HCT116 (cell line): ENCODE measurements at regions not wholly inside any gene's neighbourhood (a gene's known extent, or its start where the extent isn't known, plus 50 kb on each side); places are given as distances from the start of the nearest gene placed in this dataset.

ENCODE experiments used
- EZH2 ChIP-seq: fragments of 200-600 bp; sonication (generic); IDR thresholded peaks from 2 replicates; pipeline ENCODE4 v1.6.1; 2017; ENCODE audit warnings: antibody characterized with exemption, mixed run types
- EZH2phosphoT487 ChIP-seq: fragments of 200-600 bp; IDR thresholded peaks from 2 replicates; pipeline ENCODE4 v1.6.1; 2018; ENCODE audit warnings: antibody characterized with exemption, borderline replicate concordance
- JUND ChIP-seq: IDR thresholded peaks from 2 replicates; pipeline ENCODE4 v1.6.1; 2012
- POLR2A ChIP-seq: IDR thresholded peaks from 2 replicates; pipeline ENCODE4 v1.7.0; 2011; ENCODE audit warnings: borderline replicate concordance; ENCODE audit not compliant: insufficient read depth, insufficient read length; ENCODE audit errors: extremely low read depth
- POLR2AphosphoS5 ChIP-seq: IDR thresholded peaks from 2 replicates; pipeline ENCODE4 v1.6.1; 2011; ENCODE audit warnings: mild to moderate bottlenecking, low read depth, low read length, moderate library complexity
- RAD21 ChIP-seq: IDR thresholded peaks from 2 replicates; pipeline ENCODE4 v1.6.1; 2012; ENCODE audit warnings: low read depth, mild to moderate bottlenecking
- SIN3A ChIP-seq: IDR thresholded peaks from 2 replicates; pipeline ENCODE4 v1.6.1; 2012; ENCODE audit warnings: low read depth
- ZNF274 ChIP-seq: fragments of 200-500 bp; sonication (Bioruptor generic); IDR thresholded peaks from 2 replicates; pipeline ENCODE4 v1.6.1; 2014; ENCODE audit warnings: mild to moderate bottlenecking, low read depth, low read length, inconsistent platforms
- TF ChIP-seq, protein P1 (sequence below): IDR thresholded peaks from 2 replicates; pipeline ENCODE4 v1.6.1; 2012; ENCODE audit warnings: low read depth
- TF ChIP-seq, protein P2 (sequence below), 3 experiments: fragments of 200-600 bp in 1 of 3; sonication (generic) in 1 of 3; IDR thresholded peaks in 2 of 3; conservative IDR thresholded peaks in 1 of 3; 2 replicates each; pipeline ENCODE4 v1.5.1; 2012 to 2017; ENCODE audit warnings: low read depth in 2 of 3, low read length in 2 of 3, antibody characterized with exemption in 1 of 3, borderline replicate concordance in 1 of 3, control low read depth in 1 of 3, mild to moderate bottlenecking in 1 of 3, mixed read lengths in 1 of 3, mixed run types in 1 of 3, moderate library complexity in 1 of 3; ENCODE audit not compliant: insufficient read depth in 1 of 3
- TF ChIP-seq, protein P3 (sequence below): IDR thresholded peaks from 2 replicates; pipeline ENCODE4 v1.6.1; 2011; ENCODE audit warnings: mild to moderate bottlenecking, low read length, moderate library complexity; ENCODE audit not compliant: insufficient replicate concordance; ENCODE audit errors: extremely low read depth
- TF ChIP-seq, protein P4 (sequence below): IDR thresholded peaks from 2 replicates; pipeline ENCODE4 v1.6.1; 2012

DNA sequence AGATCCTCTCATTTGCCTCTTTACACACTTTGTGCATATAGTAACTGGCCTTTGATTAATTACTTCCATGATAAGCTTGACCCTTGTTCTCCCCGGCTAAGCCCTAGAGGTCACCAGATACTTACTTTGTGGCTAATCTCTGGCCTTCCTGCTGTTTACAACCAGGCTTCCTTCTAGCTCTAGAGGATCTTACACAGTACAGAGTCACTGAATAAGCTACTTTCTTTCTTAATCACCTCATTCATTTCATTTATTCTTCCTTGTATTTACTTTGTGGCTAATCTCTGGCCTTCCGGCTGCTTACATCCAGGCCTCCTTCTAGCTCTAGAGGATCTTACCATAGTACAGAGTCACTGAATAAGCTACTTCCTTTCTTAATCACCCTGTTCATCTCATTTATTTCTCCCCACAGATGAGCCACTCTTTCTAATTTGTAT lies 144.3 kb upstream of the C1orf21 start:
- TF ChIP-seq ZNF274 = no peak
- no peak for TF ChIP-seq POLR2A
- TF ChIP-seq, protein P1, sequence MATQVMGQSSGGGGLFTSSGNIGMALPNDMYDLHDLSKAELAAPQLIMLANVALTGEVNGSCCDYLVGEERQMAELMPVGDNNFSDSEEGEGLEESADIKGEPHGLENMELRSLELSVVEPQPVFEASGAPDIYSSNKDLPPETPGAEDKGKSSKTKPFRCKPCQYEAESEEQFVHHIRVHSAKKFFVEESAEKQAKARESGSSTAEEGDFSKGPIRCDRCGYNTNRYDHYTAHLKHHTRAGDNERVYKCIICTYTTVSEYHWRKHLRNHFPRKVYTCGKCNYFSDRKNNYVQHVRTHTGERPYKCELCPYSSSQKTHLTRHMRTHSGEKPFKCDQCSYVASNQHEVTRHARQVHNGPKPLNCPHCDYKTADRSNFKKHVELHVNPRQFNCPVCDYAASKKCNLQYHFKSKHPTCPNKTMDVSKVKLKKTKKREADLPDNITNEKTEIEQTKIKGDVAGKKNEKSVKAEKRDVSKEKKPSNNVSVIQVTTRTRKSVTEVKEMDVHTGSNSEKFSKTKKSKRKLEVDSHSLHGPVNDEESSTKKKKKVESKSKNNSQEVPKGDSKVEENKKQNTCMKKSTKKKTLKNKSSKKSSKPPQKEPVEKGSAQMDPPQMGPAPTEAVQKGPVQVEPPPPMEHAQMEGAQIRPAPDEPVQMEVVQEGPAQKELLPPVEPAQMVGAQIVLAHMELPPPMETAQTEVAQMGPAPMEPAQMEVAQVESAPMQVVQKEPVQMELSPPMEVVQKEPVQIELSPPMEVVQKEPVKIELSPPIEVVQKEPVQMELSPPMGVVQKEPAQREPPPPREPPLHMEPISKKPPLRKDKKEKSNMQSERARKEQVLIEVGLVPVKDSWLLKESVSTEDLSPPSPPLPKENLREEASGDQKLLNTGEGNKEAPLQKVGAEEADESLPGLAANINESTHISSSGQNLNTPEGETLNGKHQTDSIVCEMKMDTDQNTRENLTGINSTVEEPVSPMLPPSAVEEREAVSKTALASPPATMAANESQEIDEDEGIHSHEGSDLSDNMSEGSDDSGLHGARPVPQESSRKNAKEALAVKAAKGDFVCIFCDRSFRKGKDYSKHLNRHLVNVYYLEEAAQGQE = no peak
- TF ChIP-seq POLR2AphosphoS5 = no peak
- TF ChIP-seq SIN3A = no peak
- no peak for TF ChIP-seq EZH2phosphoT487
- TF ChIP-seq, protein P2, sequence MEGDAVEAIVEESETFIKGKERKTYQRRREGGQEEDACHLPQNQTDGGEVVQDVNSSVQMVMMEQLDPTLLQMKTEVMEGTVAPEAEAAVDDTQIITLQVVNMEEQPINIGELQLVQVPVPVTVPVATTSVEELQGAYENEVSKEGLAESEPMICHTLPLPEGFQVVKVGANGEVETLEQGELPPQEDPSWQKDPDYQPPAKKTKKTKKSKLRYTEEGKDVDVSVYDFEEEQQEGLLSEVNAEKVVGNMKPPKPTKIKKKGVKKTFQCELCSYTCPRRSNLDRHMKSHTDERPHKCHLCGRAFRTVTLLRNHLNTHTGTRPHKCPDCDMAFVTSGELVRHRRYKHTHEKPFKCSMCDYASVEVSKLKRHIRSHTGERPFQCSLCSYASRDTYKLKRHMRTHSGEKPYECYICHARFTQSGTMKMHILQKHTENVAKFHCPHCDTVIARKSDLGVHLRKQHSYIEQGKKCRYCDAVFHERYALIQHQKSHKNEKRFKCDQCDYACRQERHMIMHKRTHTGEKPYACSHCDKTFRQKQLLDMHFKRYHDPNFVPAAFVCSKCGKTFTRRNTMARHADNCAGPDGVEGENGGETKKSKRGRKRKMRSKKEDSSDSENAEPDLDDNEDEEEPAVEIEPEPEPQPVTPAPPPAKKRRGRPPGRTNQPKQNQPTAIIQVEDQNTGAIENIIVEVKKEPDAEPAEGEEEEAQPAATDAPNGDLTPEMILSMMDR (IDR thresholded peaks at IDR 0.05 in 2 of 3, conservative IDR thresholded peaks at IDR 0.05 in 1 of 3; ENCODE audit: borderline replicate concordance in 1 of 3, insufficient read depth in 1 of 3, low read depth in 2 of 3, low read length in 2 of 3) = no peak
- TF ChIP-seq, protein P3, sequence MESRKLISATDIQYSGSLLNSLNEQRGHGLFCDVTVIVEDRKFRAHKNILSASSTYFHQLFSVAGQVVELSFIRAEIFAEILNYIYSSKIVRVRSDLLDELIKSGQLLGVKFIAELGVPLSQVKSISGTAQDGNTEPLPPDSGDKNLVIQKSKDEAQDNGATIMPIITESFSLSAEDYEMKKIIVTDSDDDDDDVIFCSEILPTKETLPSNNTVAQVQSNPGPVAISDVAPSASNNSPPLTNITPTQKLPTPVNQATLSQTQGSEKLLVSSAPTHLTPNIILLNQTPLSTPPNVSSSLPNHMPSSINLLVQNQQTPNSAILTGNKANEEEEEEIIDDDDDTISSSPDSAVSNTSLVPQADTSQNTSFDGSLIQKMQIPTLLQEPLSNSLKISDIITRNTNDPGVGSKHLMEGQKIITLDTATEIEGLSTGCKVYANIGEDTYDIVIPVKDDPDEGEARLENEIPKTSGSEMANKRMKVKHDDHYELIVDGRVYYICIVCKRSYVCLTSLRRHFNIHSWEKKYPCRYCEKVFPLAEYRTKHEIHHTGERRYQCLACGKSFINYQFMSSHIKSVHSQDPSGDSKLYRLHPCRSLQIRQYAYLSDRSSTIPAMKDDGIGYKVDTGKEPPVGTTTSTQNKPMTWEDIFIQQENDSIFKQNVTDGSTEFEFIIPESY = no peak
- TF ChIP-seq, protein P4, sequence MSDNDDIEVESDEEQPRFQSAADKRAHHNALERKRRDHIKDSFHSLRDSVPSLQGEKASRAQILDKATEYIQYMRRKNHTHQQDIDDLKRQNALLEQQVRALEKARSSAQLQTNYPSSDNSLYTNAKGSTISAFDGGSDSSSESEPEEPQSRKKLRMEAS = no peak
- TF ChIP-seq EZH2 = no peak
- TF ChIP-seq JUND = no peak
- peak; percentile 31 for TF ChIP-seq RAD21
